Fibroblast of villous mesenchyme (primary cell): ENCODE measurements at regions not wholly inside any gene's neighbourhood (a gene's known extent, or its start where the extent isn't known, plus 50 kb on each side); places are given as distances from the start of the nearest gene placed in this dataset.

ENCODE experiments used
- DNase-seq: peaks from one replicate; pipeline ENCODE4 v3.0.0-alpha.2; 2010; ENCODE audit warnings: low read depth
- H3K4me3 ChIP-seq: 2 replicates; pipeline ENCODE4 v1.5.1; 2011; ENCODE audit warnings: low read depth, mild to moderate bottlenecking, low read length
- CTCF ChIP-seq: IDR thresholded peaks from 2 replicates; pipeline ENCODE4 v1.5.1; 2012; ENCODE audit warnings: low read depth, mild to moderate bottlenecking, low read length; ENCODE audit not compliant: insufficient read depth

GRCh38 chr13:60716313-60716712 is 319.3 kb downstream of the TDRD3 start:
- no peak for DNase-seq
- no peak overlapping the region for H3K4me3 ChIP-seq
- TF ChIP-seq CTCF: no peak

GRCh38 chr13:60707878-60708277 is 310.9 kb downstream of the TDRD3 start:
- H3K4me3 ChIP-seq: no peak overlapping the region
- DNase-seq: no peak
- no peak for TF ChIP-seq CTCF

GRCh38 chr13:60701895-60702294 is 304.9 kb downstream of the TDRD3 start:
- TF ChIP-seq CTCF: no peak
- DNase-seq: no peak
- H3K4me3 ChIP-seq: no peak overlapping the region

- DNase-seq: no peak
- H3K4me3 ChIP-seq: no peak overlapping the region
- no peak for TF ChIP-seq CTCF
These were observed 304.0 kb downstream of the TDRD3 start for GRCh38 chr13:60700994-60701393.

- no peak for TF ChIP-seq CTCF
- DNase-seq: no peak
- H3K4me3 ChIP-seq: no peak overlapping the region
These were observed 302.6 kb downstream of the TDRD3 start for GRCh38 chr13:60699636-60700035.

GRCh38 chr13:60696602-60697001 is 299.6 kb downstream of the TDRD3 start:
- H3K4me3 ChIP-seq: no peak overlapping the region
- no peak for TF ChIP-seq CTCF
- no peak for DNase-seq

- no peak for DNase-seq
- no peak overlapping the region for H3K4me3 ChIP-seq
- no peak for TF ChIP-seq CTCF
These were observed 294.2 kb downstream of the TDRD3 start for GRCh38 chr13:60691268-60691667.
